Stomach (tissue), 4 donors: ENCODE measurements at regions not wholly inside any gene's neighbourhood (a gene's known extent, or its start where the extent isn't known, plus 50 kb on each side); places are given as distances from the start of the nearest gene placed in this dataset.

Experiments
- POLR2A ChIP-seq, 4 donors: fragments of 450-650 bp; IDR thresholded peaks; one replicate each; pipeline ENCODE4 v1.6.1; 2016; ENCODE audit warnings: antibody characterized with exemption in 4 of 4, control low read depth in 2 of 4, mild to moderate bottlenecking in 1 of 4, moderate library complexity in 1 of 4
- POLR2AphosphoS5 ChIP-seq, 3 donors: sonication (generic); formaldehyde crosslinking; IDR thresholded peaks; one replicate each; pipeline ENCODE4 v1.6.1; 2016; ENCODE audit warnings: antibody characterized with exemption in 3 of 3
- TF ChIP-seq, protein P1 (sequence below), 7 experiments: fragments of 450-650 bp in 4 of 7; fragments of 200-600 bp in 3 of 7; sonication (generic) in 3 of 7; IDR thresholded peaks; one replicate each; pipeline ENCODE4 v1.5.1; 2016 to 2019; ENCODE audit warnings: antibody characterized with exemption in 7 of 7, control low read depth in 2 of 7, mild to moderate bottlenecking in 1 of 7

DNA sequence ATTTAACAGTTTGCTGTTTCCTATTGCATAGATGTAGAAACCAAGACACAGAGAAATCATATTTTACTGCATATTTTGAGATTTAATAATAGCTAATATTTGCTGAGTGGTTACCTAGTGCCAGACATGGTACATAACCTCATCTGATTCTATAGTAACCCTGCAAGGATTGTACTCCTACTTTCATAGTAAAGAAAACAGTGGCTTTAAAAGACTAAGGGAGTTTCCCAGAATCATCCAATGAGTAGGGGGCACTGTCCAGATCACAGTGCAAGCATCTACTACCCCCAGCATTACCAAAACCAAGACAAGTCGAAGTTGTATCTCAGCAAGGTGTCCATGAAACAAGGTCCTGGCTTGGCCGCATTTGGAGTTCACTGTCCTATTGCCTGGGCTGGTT lies 224.5 kb upstream of the TENM3 start:
- TF ChIP-seq POLR2A (IDR thresholded peaks at IDR 0.05) = no peak
- TF ChIP-seq POLR2AphosphoS5 (IDR thresholded peaks at IDR 0.05) = no peak
- TF ChIP-seq, protein P1, sequence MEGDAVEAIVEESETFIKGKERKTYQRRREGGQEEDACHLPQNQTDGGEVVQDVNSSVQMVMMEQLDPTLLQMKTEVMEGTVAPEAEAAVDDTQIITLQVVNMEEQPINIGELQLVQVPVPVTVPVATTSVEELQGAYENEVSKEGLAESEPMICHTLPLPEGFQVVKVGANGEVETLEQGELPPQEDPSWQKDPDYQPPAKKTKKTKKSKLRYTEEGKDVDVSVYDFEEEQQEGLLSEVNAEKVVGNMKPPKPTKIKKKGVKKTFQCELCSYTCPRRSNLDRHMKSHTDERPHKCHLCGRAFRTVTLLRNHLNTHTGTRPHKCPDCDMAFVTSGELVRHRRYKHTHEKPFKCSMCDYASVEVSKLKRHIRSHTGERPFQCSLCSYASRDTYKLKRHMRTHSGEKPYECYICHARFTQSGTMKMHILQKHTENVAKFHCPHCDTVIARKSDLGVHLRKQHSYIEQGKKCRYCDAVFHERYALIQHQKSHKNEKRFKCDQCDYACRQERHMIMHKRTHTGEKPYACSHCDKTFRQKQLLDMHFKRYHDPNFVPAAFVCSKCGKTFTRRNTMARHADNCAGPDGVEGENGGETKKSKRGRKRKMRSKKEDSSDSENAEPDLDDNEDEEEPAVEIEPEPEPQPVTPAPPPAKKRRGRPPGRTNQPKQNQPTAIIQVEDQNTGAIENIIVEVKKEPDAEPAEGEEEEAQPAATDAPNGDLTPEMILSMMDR (IDR thresholded peaks at IDR 0.05) = no peak
